HCT116 (cell line): ENCODE measurements at regions not wholly inside any gene's neighbourhood (a gene's known extent, or its start where the extent isn't known, plus 50 kb on each side); places are given as distances from the start of the nearest gene placed in this dataset.

Experiments used
- CTCF ChIP-seq, 3 experiments: fragments of 200-600 bp in 1 of 3; sonication (generic) in 1 of 3; IDR thresholded peaks in 2 of 3; conservative IDR thresholded peaks in 1 of 3; 2 replicates each; pipeline ENCODE4 v1.5.1; 2012 to 2017; ENCODE audit warnings: low read depth in 2 of 3, low read length in 2 of 3, antibody characterized with exemption in 1 of 3, borderline replicate concordance in 1 of 3, control low read depth in 1 of 3, mild to moderate bottlenecking in 1 of 3, mixed read lengths in 1 of 3, mixed run types in 1 of 3, moderate library complexity in 1 of 3; ENCODE audit not compliant: insufficient read depth in 1 of 3
- RAD21 ChIP-seq: IDR thresholded peaks from 2 replicates; pipeline ENCODE4 v1.6.1; 2012; ENCODE audit warnings: low read depth, mild to moderate bottlenecking
- SP1 ChIP-seq: IDR thresholded peaks from 2 replicates; pipeline ENCODE4 v1.6.1; 2012; ENCODE audit warnings: low read depth
- TF ChIP-seq, protein P1 (sequence below): IDR thresholded peaks from 2 replicates; pipeline ENCODE4 v1.6.1; 2012; ENCODE audit warnings: low read depth

- TF ChIP-seq RAD21: no peak
- no peak for TF ChIP-seq CTCF (IDR thresholded peaks at IDR 0.05 in 2 of 3, conservative IDR thresholded peaks at IDR 0.05 in 1 of 3; ENCODE audit: borderline replicate concordance in 1 of 3, insufficient read depth in 1 of 3, low read depth in 2 of 3, low read length in 2 of 3)
- TF ChIP-seq, protein P1, sequence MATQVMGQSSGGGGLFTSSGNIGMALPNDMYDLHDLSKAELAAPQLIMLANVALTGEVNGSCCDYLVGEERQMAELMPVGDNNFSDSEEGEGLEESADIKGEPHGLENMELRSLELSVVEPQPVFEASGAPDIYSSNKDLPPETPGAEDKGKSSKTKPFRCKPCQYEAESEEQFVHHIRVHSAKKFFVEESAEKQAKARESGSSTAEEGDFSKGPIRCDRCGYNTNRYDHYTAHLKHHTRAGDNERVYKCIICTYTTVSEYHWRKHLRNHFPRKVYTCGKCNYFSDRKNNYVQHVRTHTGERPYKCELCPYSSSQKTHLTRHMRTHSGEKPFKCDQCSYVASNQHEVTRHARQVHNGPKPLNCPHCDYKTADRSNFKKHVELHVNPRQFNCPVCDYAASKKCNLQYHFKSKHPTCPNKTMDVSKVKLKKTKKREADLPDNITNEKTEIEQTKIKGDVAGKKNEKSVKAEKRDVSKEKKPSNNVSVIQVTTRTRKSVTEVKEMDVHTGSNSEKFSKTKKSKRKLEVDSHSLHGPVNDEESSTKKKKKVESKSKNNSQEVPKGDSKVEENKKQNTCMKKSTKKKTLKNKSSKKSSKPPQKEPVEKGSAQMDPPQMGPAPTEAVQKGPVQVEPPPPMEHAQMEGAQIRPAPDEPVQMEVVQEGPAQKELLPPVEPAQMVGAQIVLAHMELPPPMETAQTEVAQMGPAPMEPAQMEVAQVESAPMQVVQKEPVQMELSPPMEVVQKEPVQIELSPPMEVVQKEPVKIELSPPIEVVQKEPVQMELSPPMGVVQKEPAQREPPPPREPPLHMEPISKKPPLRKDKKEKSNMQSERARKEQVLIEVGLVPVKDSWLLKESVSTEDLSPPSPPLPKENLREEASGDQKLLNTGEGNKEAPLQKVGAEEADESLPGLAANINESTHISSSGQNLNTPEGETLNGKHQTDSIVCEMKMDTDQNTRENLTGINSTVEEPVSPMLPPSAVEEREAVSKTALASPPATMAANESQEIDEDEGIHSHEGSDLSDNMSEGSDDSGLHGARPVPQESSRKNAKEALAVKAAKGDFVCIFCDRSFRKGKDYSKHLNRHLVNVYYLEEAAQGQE: no peak
- TF ChIP-seq SP1: no peak
Measured at GRCh38 chr2:188201639-188202038, 90.0 kb upstream of the GULP1 start.
